GM19372 (cell line): ENCODE measurements at regions not wholly inside any gene's neighbourhood (a gene's known extent, or its start where the extent isn't known, plus 50 kb on each side); places are given as distances from the start of the nearest gene placed in this dataset.
A peak's percentile ranks its signal among the peaks of the same experiment; 100 is the strongest.
"Not testable (repeated sequence)": the region's sequence is repeated elsewhere in the genome, so short reads cannot be mapped to it uniquely, and the experiment has no call there.

ENCODE experiments used
- ATAC-seq: cut with Tn5 transposase; IDR thresholded peaks from one replicate; pipeline ENCODE4 v1.9.1; 2021; ENCODE audit warnings: mild to moderate bottlenecking, low read depth, moderate library complexity; ENCODE audit not compliant: unreplicated experiment

GRCh38 chr3:161689584-161690298 lies 193.1 kb downstream of the OTOL1 start:
- no peak for ATAC-seq

- no peak for ATAC-seq
Observed at GRCh38 chr3:161690299-161690620, 193.7 kb downstream of the OTOL1 start.

- ATAC-seq, result no peak
Observed at GRCh38 chr3:161691677-161692076, 195.1 kb downstream of the OTOL1 start.

GRCh38 chr3:161694682-161695564 lies 198.3 kb downstream of the OTOL1 start:
- peak; percentile 72 for ATAC-seq

GRCh38 chr3:161695811-161696210 lies 199.2 kb downstream of the OTOL1 start:
- no peak for ATAC-seq

- peak; percentile 76 for ATAC-seq
Observed at GRCh38 chr3:161700998-161701397, 204.4 kb downstream of the OTOL1 start.

- not testable (repeated sequence) for ATAC-seq
Observed at GRCh38 chr3:161707253-161707652, 210.6 kb downstream of the OTOL1 start.

- no peak for ATAC-seq
Observed at GRCh38 chr3:161713731-161714130, 217.1 kb downstream of the OTOL1 start.

GRCh38 chr3:161731968-161732367 lies 235.4 kb downstream of the OTOL1 start:
- ATAC-seq, result no peak

GRCh38 chr3:161737171-161737570 lies 240.6 kb downstream of the OTOL1 start:
- no peak for ATAC-seq

- no peak for ATAC-seq
Observed at GRCh38 chr3:161740421-161740820, 243.8 kb downstream of the OTOL1 start.

GRCh38 chr3:161744366-161744765 lies 247.8 kb downstream of the OTOL1 start:
- ATAC-seq, result no peak

GRCh38 chr3:161745741-161746140 lies 249.1 kb downstream of the OTOL1 start:
- no peak for ATAC-seq

- ATAC-seq, result no peak
Observed at GRCh38 chr3:161748049-161748448, 251.4 kb downstream of the OTOL1 start.

GRCh38 chr3:161754420-161755053 lies 257.9 kb downstream of the OTOL1 start:
- no peak for ATAC-seq

- no peak for ATAC-seq
Observed at GRCh38 chr3:161759444-161759843, 262.8 kb downstream of the OTOL1 start.

GRCh38 chr3:161766331-161766730 lies 269.7 kb downstream of the OTOL1 start:
- no peak for ATAC-seq

GRCh38 chr3:161770484-161771386 lies 274.1 kb downstream of the OTOL1 start:
- ATAC-seq, result peak; percentile 77

GRCh38 chr3:161781381-161781780 lies 284.8 kb downstream of the OTOL1 start:
- ATAC-seq, result no peak

GRCh38 chr3:161793194-161793930 lies 296.8 kb downstream of the OTOL1 start:
- ATAC-seq, result no peak
